UCSD-AML1 (cell line): ENCODE measurements at regions not wholly inside any gene's neighbourhood (a gene's known extent, or its start where the extent isn't known, plus 50 kb on each side); places are given as distances from the start of the nearest gene placed in this dataset.
"Not testable (repeated sequence)": the region's sequence is repeated elsewhere in the genome, so short reads cannot be mapped to it uniquely, and the experiment has no call there.

Experiments used
- DNase-seq: peaks from one replicate; lab custom pipeline; 2025; ENCODE audit not compliant: unreplicated experiment; lab: John Stamatoyannopoulos, UW

DNA sequence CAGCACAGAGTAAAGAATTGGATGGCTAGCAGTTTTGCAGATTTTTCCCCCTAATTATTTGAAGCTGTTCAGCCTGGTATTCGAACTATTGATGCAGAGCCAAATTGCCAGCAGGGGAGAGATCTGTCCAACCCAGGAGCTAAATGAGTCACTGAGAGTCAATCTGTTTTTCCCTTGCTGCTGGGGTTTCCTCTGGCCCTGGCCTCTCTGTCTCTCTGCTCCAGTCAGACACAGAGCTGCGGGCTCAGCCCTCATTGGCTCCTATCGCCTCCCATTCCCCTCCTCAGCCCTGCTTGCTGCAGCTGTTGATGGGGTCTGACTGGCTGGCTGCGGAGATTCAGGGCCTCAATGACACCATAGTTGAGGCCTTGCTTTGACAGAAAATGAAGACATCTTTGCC lies 284.9 kb upstream of the NOTCH2NLA start:
- DNase-seq = not testable (repeated sequence)

- not testable (repeated sequence) for DNase-seq
These were observed 282.4 kb upstream of the NOTCH2NLA start for GRCh38 chr1:146511047-146511777.

- not testable (repeated sequence) for DNase-seq
These were observed 281.6 kb upstream of the NOTCH2NLA start for GRCh38 chr1:146510248-146510983.

DNA sequence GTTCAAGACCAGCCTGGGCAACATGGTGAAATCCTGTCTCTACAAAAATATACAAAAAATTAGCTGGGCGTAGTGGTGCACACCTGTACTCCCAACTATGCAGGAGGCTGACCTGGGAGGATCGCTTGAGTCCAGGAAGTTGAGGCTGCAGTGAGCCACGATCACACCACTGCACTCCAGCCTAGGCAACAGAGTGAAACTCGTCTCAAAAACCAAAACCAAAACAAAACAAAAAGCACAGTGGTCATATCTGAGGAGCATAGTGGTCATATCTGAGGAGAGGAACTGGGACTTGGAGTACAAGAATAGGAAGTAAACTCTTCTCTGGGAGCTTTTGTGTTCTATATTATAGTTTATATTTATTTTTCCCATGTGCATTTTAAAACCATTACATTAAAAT lies 275.3 kb upstream of the NOTCH2NLA start:
- not testable (repeated sequence) for DNase-seq

DNA sequence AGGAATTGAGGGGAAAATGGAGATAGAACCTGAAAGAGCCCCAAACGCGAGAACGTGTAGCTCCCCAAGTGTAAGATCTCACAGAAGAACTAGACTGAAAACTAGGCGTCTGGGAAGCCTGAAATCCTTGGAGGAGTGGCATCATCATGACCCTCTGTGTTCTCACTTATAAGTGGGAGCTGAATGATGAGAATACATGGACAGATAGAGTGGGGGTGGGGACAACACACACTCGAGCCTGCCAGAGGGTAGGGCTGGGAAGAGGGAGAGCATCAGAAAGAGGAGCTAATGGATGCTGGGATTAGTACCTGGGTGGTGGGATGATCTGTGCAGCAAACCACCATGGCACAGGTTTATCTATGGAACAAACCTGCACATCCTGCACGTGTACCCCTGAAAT lies 258.7 kb upstream of the NOTCH2NLA start:
- not testable (repeated sequence) for DNase-seq

- not testable (repeated sequence) for DNase-seq
These were observed 258.3 kb upstream of the NOTCH2NLA start for GRCh38 chr1:146487155-146487554.

- DNase-seq = not testable (repeated sequence)
These were observed 257.6 kb upstream of the NOTCH2NLA start for GRCh38 chr1:146486300-146487014.

- DNase-seq = not testable (repeated sequence)
These were observed 255.4 kb upstream of the NOTCH2NLA start for GRCh38 chr1:146484195-146484594.

GRCh38 chr1:146479188-146479587 lies 250.4 kb upstream of the NOTCH2NLA start:
- not testable (repeated sequence) for DNase-seq

GRCh38 chr1:146478125-146478720 lies 249.4 kb upstream of the NOTCH2NLA start:
- DNase-seq = peak; percentile 18

- not testable (repeated sequence) for DNase-seq
These were observed 246.3 kb upstream of the NOTCH2NLA start for GRCh38 chr1:146475086-146475485.

- DNase-seq = not testable (repeated sequence)
These were observed 245.4 kb upstream of the NOTCH2NLA start for GRCh38 chr1:146474216-146474615.

GRCh38 chr1:146472192-146472861 lies 243.5 kb upstream of the NOTCH2NLA start:
- peak; percentile 51 for DNase-seq

DNA sequence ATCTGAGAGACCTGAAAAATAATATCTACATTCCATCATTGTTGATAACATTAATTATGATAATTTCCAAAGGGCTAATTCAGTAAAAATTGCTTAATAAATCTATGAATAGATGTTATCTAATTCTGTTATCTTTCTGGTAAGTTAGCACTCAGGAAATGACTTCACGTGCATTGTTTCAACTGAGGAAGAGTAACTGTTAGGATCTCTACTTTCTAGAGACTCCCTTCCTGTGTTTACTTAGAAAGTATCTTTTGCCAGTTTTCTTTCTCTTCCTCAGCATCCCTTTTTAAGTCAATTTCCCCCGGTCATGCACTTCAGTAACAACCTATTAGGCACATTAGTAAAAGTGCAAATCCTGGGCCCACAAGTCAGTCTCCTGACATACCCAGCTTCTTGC lies 231.1 kb upstream of the NOTCH2NLA start:
- not testable (repeated sequence) for DNase-seq

GRCh38 chr1:146459308-146459707 lies 230.5 kb upstream of the NOTCH2NLA start:
- not testable (repeated sequence) for DNase-seq

GRCh38 chr1:146448877-146449246 lies 220.0 kb upstream of the NOTCH2NLA start:
- DNase-seq = not testable (repeated sequence)

- DNase-seq = not testable (repeated sequence)
These were observed 219.5 kb upstream of the NOTCH2NLA start for GRCh38 chr1:146448212-146448876.

- not testable (repeated sequence) for DNase-seq
These were observed 215.0 kb upstream of the NOTCH2NLA start for GRCh38 chr1:146443871-146444222.

DNA sequence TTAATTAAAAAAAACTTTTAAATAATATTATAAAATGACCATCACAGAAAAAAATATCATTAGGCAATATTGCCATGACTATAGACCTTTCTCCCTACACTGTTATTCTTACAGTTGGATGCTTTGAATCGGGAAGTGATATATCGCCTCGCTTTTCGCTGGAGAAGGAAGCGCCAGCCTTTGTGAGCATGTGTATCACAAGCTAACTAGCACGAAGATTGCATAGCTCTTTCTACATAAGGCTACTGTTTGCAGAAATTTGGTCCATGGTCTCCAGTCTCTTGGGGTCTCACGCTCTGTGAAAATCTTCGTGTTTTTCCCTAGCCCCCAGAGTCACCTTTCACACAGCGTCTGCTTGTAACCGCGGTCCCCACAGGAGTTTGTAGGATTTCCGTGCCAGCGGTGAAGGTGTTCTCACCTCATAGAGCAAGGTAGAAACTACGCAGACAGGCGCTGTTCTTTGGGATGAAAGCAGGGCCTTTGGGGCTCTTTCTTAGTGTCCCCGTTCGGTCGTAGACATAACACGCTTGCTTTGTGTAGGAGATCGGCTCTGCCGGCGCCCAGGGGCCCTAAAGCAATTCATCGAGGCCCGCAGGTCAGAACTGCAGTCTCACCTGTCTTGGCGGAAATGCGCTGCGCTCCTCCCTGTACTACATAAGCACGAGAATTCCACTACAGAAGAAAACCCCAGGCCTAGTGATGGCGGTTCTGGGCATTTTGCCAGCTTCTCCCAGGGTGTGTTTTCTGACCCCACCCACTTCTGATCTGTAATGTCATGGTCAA lies 214.5 kb upstream of the NOTCH2NLA start:
- DNase-seq = not testable (repeated sequence)
